Hindlimb muscle (tissue), 1 donor: ENCODE measurements at regions not wholly inside any gene's neighbourhood (a gene's known extent, or its start where the extent isn't known, plus 50 kb on each side); places are given as distances from the start of the nearest gene placed in this dataset.

Experiments
- DNase-seq: peaks from one replicate; pipeline ENCODE4 v3.0.0-alpha.2; 2013

DNA sequence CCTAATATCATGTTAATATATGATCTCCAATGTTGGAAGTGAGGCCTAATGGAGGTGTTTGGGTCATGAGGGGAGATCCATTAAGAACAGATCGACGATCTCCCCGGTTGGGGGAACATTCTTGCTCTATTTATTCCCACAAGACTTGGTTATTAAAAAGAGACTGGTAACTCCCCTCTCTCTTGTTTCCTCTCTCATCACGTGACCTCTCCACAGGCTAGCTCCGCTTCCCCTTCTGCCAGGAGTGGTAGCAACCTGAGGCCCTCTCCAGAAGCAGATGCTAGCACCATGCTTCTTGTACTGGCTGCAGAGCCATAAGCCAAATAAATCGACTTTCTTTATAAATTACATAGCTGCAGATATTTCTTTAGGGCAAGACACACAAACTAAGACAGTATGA is 794.4 kb downstream of the MTRR start:
- no peak for DNase-seq

DNA sequence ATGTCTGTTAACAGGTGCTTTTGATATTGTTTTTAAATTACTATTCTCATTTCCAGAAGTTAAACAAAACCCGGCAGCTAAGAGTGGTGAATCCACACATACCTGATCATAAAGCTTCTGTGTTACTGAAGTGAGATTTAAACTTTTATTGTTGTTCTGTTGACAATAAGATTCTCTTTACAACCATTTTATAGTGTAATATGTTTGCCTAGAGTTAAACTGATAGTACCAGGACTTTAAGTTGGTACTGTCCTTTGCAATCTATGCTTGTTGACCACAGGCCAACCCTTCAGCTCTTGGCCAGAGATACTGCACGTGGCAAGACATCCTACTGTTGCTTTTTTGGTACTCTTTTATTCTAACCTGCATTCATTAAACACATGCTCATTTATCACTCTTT is 806.2 kb downstream of the MTRR start:
- DNase-seq: no peak

DNA sequence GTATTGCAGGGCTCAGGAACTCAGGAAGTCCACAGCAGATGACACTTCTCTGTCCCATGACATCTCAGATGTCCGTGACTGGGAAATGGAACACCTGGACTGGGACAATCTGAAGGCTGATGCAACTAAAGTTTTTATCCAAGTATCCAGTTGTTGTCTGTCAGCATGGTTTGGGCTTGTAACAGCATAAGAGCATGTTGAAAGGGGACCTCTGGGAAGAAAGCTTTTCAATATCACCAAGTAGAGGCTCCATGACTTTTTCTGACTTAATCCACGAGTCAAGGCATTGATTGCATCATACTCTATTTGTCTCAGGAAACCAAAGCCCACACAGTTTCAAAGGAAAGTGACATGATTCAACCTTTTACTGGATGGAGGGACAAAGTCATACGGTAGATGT is 807.7 kb downstream of the MTRR start:
- no peak for DNase-seq

GRCh38 chr5:8682381-8682780 is 813.4 kb downstream of the MTRR start:
- DNase-seq: no peak

- no peak for DNase-seq
These were observed 814.5 kb downstream of the MTRR start for GRCh38 chr5:8683496-8683895.

- DNase-seq: no peak
These were observed 816.8 kb downstream of the MTRR start for GRCh38 chr5:8685704-8686103.

DNA sequence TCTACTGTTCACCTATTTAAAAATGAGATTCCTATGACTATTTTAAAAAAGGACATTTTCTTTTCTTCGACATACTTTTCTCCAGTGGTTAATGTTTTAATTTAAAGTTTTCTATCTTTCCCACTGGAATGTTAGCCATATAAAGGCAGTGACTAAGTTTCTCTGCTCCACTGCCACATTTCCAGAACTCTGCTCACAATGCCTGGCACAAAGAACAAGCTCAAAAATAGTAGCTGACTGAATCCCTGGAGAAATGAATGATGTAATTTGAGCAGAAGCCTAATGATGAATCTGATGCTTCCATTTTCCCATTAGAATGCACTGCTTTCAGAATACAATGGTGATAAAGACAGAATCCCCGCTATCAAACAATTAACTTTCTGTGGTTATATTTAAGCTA is 817.8 kb downstream of the MTRR start:
- DNase-seq: no peak

DNA sequence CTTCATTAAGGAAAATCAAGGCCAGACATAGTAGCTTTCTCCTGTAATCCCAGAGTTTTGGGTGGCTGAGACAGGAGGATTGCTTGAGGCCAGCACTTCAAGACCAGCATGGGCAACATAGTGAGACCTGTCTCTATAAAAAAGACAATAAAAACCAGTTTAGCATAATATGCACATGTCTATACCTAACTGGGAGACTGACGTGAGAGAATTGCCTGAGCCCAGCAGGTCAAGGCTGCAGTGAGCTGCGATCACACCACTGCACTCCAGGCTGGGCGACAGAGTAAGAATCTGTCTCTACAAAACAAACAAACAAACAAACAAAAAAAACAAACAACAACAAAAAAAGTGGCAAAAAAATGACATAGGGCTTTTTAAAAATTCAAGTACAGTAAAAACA is 820.8 kb downstream of the MTRR start:
- no peak for DNase-seq

GRCh38 chr5:8691221-8691620 is 822.3 kb downstream of the MTRR start:
- DNase-seq: no peak

DNA sequence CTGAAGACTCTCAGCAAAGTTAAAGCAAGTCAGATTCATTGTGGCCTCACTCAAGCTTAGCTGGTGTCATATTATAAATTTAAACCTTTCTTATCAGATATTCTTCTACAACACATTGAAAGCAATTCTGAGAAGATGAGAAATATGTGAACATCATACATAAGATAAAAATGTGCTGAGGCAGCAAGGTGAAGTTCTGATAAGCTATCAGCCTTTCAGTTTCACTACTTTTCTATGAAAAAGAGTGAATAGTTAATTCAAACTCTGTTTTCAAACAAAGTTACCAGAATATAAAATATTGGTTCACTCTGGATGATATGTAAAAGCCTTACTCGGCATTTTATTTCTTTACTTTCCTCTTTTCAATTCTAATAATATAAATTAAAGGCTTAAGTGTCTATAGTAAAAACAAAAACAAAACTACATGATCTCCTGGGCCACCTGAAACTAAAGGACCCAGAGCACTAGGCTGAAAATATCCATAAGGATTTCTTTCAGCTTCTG is 824.4 kb downstream of the MTRR start:
- DNase-seq: no peak

- no peak for DNase-seq
These were observed 825.6 kb downstream of the MTRR start for GRCh38 chr5:8694545-8694944.

DNA sequence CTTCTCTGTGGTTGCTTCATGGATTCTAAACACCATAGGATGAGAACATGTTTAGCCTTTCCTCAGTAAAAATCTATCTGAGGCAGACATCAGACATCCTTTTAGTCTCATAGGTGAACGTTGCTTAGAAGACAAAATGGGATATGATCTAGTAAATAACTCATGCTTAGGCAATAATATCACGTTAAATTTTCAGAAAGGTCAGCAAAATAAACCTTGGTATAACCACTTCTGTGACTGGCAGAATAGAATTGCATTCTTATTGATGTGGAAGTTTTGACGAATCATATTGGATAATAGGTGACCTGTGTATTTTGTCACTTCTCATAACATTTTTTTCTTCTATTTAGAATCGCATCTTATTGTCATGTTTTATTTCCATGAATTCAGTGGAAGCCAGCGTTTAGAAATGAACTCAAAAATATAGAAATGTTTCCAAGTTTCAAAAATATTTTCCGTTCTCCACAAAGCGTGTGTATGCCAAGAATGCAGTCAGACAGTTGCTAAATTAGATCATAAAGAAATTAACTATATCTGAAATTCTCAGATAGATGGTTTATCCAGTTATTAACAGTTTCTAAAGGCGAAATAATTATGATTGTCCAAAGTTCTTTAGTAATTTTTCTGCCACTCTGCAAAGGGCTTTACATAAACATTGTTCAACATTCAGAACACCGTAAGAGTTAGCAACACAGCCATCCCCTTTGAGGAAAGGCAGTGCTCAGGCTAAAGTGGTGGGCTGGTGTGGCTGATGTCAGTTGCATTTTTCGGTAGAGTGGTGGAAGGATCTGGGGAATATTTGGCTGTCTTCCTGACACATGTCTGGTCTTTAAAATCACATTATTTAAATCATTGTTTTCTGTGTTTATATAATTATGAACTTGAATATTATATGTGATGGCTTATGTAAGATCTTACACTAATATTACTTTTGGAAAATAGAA is 827.2 kb downstream of the MTRR start:
- peak; percentile 42 for DNase-seq

GRCh38 chr5:8700222-8700621 is 831.3 kb downstream of the MTRR start:
- no peak for DNase-seq

DNA sequence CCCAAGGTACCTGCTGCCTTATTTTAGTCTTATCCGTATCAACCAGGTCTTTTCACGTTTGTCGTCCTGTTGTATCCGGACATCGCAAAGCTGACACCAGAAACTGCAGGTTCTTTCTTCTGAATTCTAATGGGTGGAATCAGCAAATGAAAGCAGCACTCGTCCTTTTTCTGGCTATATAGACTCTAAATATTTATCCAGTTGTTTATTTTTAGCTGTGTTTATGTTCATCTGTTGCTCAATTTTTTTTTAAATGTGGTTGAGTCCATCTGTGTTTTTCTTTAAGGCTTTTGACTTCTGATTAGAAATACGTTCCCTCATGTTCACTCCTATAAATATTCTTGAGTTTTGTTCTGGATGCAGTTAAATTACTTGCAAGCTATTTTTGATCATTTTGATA is 831.7 kb downstream of the MTRR start:
- DNase-seq: no peak

DNA sequence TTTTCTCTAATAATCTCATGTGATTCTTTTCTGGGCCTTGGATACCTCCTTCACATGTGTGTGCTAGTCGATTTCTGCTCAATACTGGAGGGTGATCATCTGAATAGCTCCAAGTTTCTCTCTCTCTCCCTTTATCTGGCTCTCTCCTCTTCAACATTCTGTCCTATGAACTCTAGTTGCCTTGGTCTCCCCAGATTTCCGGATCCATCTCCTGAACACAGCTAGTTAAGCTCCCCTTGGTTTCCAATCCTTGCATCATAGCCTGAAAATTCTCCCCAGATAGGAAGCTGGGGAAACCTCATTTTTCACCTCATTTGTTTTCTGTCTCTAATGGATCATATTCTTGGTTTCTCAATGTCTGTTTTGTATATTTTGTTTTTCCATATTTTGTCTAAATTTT is 832.3 kb downstream of the MTRR start:
- no peak for DNase-seq

GRCh38 chr5:8710426-8710930 is 835.4 kb downstream of the SEMA5A start:
- DNase-seq: no peak

DNA sequence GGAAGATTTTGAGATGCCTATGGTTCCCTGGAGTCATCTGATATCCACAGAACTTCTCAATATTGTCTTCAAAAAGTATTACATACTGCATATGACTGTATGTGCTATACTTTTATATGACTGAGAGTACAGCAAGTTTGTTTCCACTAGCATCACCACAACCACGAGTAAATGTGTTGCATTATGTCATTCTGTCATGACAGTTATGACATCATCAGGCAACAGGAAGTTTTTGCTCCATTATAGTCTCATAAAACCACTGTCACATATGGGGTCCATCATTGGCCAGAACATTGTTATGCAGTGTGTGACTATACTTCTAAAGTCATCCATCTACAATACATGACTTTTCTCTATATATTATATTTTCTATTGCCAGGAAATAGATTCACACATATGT is 831.7 kb downstream of the SEMA5A start:
- no peak for DNase-seq

GRCh38 chr5:8714861-8715260 is 831.0 kb downstream of the SEMA5A start:
- DNase-seq: no peak

DNA sequence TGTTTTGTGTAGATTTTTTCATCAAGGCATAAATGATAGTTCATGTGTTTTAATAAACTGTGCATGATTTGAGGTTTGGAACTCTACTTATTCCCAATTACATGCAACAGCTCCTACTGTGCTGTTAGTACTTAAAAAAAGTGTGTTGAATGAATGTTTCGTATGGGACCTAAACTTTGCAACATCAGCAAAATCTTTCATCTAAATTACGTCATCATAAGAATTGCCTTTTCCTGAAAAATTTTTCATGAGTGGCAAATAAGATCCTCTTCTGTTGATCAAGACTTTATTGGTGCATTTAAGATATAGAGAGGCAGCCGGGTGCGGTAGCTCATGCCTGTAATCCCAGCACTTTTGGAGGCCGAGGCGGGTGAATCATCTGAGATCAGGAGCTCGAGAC is 826.1 kb downstream of the SEMA5A start:
- DNase-seq: no peak

DNA sequence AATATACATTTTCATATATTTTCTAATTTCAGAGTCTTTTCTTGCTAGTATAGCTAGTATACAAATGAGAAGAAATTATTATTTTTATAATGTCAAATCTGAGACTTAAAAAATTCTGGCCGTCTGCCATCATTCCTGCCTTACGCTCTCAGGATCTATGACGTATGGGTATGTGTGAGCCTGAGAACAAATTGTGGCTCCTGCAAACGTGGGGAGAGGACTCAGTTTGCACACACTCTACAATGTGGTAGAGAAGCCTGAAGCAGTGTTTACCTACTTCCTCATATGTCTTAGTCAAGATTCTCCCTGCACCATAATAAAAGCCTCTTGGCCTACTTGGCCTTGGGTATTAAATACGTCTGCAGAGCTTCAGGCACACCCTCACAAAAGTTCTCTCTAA is 825.4 kb downstream of the SEMA5A start:
- DNase-seq: no peak

GRCh38 chr5:8721536-8721935 is 824.3 kb downstream of the SEMA5A start:
- no peak for DNase-seq

- no peak for DNase-seq
These were observed 819.4 kb downstream of the SEMA5A start for GRCh38 chr5:8726383-8727036.

DNA sequence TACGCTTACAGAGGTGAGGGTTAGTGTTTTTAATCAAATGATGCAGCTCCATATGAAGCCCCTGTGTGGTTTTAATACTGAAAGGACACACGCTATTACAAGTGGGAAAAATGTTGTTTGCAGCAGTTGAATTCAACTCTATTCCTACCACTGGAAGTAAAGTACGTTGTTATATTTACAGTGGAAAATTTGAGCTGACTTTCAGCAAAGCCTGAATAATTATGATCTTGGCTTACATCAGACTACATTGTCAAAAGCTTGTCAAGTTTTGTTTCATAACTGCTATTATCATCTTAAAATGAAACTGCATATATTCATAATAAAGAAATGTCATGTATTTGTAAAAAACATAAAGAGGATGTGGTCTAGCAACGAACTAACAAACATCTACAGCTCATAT is 818.5 kb downstream of the SEMA5A start:
- DNase-seq: no peak

DNA sequence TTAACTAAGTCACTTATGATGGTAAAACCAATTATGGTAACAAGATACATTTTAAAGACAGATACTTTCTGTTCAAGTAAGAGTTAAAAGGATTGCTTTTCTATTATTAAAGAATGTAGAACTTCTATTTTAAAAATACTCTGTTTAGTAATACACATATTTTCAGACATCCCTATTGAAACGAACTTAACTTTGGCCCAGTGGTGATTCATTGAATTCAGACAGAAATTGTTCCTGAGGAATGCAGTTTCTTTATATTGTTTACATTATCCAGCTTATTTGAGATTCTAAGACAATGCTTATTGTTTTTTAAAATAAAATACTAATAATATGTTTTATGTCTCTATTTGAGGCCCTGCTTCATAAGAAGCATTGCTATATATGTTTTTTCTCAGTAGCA is 816.4 kb downstream of the SEMA5A start:
- DNase-seq: no peak
